ENCODE measurements at regions not wholly inside any gene's neighbourhood (a gene's known extent, or its start where the extent isn't known, plus 50 kb on each side); places are given as distances from the start of the nearest gene placed in this dataset.

DNA sequence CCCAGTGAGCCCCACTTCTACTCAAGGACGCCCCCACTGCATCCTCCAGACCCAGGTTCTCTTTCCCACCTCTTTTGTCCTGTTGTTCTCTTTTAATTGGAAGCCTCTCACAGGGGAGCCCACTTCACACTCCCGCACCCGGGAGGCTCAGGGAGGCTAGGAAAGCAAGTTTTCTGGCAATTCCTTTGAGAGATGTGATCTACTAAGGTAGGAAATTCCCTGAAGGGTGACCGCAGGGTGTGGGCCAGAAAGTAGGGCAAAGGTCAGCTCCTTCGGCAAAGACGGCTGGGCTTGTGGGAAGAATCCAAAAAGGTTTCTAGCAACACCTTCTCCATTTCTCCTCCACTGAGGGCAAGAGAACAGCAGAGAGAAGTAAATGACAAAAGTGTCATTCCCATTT lies 98.1 kb upstream of the PTPN1 start:
- DNase-seq = no peak

DNA sequence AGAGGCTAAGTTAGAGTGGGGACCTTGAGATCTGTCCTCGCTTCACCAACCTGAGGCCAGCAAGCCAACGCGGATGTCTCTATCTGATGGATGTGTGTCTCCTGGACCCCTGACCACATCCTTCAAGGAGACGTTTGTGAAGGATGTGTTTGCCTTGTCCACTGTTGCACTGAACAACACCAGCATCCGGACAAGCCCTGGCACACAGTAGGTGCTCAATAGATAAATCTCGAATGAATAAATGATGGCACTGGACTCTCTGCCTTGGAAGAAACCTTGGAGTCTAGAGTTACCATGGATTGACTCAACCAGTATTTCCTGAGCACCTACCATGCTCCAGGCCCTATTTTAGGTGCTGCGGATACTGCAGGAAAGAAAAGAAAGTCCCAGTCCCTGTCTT lies 97.7 kb upstream of the PTPN1 start:
- no peak for DNase-seq

DNA sequence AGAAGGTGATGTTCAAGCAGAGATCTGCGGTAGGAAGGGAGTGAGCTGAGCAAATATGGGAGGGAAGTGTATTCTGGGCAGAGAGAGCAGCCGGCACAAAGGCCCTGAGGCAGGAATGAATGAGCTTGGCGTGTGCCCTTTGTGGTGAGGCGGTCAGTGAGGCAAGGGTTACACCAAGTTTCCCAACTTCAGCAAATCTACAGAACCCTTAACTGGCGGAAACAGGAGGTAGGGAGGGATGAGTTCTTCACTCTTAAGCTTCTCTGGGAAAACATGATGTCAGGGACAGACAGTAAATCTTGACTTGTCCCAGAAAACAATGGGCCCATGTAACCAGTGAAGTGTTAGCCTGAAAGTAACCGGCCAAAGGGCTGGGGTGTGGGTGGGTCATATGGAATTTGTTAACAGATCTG lies 97.1 kb upstream of the PTPN1 start:
- DNase-seq = no peak

DNA sequence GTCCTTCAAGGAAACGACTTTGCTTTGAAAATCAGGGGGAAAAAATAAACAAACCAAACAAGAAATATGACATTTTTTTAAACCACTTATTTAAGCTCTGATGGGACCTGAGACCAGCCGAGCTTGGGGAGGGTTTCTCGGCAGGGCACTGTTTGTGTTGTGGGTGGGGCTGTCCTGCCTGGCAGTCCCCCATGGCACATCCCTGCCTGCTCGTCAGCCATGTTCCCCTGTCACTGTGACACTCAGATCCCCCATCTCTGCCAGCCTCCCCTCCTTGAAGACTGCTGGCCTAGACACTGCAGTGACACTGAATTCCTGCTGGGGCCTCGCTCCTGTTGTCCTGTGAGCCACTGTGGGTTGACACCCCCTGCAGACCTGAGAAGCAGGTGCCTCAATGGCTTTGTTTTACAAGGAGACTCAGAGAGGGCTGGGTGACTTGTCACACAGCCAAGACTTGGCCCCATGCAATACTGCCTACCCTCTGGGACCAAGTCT lies 95.1 kb upstream of the PTPN1 start:
- DNase-seq = no peak

DNA sequence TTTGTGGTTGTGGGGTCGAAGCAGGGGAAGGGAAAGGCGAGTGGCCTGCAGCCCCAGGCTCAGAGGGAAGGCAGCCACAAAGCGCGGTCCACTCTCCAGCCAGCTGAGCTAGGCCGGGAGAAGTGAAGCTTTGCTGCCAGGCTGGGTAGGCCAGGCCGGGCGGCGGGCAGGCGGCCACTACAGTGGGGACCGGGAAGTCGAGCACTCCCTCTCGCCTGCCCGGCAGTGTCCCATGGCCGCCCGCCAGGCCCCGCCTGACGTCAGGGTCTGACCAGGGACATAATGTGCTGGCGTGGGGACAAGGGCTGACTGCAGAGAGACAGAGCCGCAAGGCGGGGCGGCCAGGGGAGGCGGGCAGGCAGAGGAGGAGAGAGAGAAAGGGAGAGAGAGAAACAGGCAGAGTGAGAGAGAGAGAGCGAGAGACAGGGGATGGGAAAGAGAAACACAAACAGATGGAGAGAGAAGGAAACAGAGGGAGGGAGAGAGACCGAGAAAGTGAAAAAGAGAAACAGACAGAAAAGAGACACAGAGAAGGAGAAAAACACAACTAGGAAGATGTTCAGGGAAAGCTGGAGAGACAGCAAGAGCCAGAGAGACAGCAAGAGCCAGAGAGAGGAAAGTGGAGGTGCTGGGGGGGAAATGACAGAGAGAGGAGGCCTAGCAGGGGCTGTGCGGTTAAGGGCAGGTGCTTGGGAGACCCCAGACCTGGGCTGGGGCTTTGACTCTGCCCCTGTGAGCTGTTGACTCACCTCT lies 94.5 kb upstream of the PTPN1 start:
- no peak for DNase-seq

DNA sequence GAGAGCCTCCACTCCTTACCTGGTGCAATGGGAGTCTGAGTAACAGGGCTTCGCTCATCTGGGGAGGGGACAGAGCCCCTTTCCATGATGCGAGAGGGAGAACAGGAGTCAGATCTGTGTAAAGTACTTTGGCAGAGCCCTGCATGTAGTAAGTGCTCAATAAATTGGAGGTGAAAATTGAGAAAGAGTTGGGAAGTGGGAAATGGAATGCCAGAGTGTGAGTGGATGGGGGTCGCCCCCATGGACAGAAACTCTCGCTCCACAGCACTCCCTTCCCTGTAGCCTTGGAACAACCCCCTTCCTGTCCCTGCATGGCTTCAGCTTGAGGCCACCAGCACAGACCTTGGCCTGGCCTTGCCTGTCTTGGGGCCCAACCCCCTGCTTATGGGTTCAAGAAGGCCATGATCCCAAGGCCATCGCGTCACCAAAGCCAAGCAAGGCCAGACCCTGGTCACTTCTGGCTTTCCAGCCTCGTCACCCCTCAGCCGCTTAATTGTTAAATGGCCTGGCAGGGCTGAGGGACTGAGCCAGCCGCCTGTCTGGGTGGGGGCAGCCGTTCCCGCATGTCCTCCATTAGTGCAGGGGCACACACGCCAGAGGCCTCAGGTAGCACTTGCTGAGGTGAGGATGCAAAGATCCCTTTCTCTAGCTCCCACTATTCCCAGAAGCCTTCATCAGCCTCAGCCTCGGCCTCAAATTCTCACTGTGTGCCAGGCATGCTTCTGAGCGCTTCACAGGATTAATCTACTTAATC lies 93.7 kb upstream of the PTPN1 start:
- DNase-seq = no peak

DNA sequence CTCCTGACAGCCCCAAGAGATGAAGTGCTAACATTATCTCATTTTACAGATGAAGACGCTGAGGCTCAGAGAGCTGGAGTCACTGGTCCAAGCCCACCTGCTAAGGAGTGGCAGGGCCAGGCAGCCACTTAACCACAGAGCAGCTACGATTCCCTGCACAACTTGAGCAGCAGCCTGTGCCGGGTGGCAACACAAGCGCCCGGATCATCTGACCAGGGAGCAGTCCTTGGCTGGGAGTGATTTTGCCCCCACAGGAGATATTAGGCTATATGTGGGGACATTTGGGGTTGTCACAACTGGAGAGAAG lies 93.2 kb upstream of the PTPN1 start:
- DNase-seq = no peak

DNA sequence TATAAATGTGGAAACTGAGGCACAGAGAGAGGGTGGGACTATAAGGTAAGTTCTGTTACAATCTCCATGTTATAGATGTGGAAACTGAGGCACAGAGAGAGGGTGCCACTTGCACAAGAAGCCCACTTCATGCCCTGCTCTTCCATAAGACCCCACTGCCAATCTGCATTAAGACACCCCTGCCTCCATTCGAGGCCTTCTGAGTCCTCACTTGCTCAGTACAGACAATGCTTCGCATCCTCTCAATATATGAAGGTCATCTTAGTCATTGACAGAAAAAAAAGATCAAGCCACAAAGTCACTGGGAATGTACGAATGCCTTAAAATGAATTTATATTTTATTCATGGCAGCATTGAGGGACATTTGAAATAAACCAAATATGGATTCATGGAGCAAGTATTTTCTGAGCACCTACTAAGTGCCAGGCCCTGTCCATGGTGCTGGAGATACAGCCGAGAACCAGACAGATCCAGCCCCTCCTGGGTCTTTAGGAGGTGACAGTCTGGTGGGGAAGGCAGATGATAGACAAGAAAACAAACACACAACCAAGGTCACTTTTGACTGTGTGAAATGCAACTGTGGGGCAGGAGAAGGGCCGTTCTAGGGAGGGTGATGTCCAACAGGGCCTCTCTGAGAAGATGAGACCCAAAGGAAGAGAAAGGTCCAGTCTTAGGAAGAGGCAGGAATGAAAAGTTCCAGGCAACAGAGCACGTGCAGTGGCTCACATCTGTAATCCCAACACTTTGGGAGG lies 92.5 kb upstream of the PTPN1 start:
- DNase-seq = no peak

DNA sequence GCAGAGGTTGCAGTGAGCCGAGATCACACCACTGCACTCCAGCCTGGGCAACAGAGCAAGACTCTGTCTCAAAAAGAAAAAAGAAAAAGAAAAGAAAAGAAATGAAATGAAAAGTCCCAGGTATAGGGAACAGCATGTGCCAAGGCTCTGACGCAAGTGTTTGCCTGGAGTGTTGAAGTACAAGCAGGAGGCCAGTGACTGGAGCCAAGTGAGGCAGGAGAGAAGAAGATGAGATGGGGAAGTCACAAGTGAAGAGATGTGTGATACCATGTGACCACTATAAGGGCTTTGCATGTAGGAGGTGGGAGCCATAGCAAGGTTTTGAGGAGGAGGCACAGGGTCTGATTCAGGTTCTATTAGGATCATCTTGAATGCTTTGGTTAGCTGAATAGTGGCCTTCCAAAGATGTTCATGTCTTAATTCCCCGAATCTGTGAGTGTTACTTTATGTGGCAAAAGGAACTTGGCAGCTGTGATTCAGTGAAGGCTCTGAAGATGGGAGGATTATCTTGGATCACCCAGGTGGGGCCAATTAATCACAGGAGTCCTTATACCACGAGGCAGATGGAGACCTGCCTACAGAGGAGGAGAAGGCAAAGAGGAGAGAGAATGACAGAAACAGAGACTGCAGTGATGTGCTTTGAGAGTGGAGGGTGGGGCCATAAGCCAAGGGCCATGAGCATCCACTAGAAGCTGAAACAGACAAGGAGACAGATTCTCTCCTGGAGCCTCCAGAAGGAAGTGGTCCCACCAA lies 91.1 kb upstream of the PTPN1 start:
- no peak for DNase-seq

DNA sequence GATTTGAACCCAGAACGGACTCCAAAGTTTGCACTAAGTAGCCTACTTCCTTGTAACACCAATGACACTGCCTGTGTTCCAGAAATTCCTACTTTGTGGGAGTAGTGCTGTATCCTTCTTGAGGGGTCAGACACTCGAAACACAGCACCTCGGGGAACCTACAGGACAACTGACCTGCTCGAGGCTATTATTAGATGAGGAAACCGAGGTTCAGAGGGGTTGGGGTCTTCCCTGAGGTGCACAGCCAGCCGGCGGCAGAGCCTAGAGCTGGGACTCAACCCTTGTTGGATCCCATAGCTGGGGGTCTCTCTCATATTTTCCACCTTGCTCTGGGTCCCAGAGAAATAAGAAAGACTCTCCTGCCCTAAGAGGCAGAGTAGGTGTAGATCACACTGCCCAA lies 89.8 kb upstream of the PTPN1 start:
- no peak for DNase-seq

DNA sequence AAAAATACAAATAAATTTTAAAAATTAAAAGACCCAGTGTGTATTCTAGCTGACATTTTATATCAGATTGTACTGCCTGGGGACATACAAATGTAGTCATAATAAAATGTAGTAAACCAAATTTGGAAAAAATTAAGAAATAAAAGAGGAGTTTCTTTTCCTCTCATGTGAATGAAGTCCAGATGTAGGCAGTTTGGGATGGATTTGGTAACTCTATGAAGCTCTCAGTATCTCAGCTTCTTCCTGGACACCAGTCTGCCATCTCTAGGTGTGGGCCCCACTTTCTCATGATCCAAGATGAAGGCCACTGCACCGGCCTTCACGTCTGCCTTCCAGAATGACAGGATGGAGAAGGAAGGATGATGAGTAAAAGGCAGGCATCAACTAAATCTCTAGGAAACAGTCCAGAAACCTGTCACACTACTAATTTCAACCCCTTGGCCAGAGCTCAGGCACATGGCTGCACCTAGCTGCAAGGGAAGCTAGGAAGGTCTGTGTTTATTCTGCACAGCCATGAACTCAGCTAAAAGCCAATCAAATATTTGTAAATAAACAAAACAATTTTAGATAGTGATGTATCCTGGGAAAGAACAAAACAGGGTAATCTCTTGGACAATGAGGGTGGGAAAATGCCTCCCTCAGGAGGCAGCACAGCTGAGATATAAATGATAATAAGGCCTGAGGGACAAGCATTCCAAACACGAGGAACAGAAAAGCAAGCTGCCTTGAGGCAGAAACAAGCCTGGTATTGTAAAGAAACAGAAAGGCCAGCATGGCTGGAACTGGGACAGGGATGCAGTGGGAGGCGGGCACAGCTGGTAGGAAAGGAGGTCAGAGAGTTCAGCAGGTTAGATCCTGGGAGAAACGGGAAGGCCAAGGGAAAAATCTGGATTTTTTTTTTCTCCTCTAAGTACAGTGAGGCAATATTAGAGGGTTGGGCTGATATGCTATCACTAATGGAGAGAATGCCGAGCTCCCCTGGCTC lies 88.5 kb upstream of the PTPN1 start:
- no peak for DNase-seq

DNA sequence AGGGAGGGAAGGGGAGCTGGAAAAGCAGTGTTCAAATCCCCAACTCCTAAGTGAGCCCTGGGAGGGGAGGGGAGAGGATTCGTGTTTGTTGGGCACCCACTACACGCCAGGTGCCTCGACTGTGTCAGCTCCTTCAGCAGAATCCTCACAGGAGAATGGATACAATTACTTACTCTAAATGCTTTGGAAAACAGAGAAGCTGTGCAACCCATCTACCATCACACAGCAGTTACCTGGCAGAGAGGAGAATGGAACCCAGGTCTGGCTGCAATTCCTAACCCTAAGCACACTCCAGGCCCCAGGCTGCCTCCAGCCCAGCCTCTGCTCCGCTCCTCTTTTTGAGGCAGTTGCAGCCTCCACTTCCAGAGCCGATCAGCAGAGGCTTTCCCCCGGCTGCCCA lies 86.4 kb upstream of the PTPN1 start:
- no peak for DNase-seq

DNA sequence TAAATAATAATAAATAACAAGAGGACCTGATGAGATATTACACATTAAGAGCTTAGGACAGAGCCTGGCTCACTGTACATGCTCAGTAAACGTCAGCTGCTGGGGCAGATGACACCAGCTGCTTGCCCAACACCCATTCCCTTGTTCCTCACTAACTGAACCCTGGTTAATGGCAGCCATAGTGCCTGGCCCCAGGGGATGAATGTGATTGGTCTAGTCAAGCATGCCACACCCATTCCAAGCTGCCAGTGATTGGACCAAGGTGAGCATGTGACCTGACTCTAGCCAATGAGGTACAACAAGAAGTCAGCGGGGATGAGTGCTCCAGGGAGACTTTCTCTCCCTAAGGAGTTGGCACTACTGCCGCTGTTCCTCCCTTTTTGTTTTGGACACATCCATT lies 85.1 kb upstream of the PTPN1 start:
- DNase-seq = peak; percentile 33

DNA sequence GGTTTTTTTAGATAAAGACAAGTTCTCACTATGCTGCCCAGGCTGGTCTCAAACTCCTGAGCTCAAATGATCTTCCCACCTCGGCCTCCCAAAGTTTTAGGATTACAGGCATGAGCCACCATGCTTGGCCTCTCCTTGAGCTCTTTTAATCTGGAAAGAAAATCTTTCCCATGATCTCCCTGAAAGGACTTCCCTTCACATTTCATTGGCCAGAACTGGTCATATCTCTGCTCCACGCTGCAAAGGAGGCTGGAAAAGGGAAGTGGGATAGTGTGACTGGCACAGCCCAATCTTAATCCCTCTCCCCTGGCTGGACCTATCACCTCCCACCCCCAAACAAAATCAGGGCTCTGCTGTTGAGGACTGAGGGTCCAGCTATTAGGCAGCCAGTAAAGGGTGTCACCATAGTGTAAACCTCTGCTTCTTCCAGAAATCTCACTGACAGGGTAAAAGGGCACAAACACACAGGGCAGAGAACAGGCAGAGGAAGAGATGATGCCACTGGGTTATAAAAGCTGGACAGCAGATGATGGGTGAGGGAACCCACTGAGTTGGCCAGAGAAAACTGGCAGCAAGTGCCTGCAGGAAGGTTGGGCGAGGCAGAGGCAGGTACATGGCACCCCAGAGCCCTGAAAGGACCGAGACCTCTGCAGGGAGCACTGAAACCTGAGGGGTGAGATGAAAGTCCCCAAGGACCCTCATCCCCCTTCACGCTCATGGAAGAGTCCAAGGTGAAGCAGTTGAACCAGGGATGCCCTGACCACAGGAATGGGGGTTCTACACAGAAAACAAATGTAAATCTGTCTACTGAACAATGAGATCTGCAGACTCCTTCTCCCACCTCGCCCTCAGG lies 83.1 kb upstream of the PTPN1 start:
- no peak for DNase-seq

DNA sequence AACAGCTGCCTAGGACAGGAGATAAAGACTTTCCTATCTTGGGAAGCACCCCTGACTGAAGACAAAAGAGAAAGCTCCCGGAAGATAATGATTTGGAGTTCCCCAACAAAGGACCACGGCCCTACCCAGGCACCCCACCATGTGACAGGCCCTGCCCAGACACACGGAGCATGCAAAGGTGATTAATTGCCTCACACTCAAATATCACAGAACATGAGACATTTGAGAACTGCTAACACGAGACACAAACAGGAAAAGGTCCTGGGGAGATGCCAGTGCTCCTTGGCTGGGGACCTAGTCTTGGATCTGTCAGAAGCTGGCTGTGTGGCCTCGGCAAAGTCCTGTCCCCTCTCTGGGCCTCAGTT lies 82.5 kb upstream of the PTPN1 start:
- DNase-seq = peak; percentile 6

DNA sequence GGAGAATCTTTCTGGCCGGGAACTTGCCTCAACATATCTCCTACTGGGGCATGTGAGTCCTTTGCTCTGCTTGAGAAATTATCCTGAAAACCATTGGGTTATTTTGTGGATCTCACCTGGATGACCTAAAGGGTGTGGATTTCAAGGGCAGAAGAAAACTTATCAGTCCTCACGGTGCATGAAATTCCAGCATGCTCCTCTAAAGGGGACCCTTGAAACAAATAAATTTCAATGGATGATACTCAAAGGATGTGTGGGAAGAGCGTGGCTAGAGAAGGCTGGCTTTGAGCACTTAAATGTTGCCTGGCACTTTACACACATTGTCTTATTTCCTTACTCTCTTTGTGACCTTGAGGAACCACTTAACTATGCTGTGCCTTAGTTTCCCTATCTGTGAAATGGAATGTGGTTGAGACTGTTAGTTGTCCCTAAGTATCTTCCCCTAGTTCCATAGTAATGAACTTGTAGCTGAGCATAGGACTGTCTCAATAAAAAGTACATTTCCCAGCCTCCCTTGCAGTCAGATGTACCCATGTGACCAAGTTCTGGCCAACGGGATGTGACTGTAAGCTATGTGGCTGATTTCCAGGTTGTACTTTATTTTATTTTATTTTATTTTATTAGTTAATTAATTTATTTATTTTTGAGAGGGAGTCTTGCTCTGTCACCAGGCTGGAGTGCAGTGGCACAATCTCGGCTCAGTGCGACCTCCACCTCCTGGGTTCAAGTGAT lies 81.9 kb upstream of the PTPN1 start:
- no peak for DNase-seq

DNA sequence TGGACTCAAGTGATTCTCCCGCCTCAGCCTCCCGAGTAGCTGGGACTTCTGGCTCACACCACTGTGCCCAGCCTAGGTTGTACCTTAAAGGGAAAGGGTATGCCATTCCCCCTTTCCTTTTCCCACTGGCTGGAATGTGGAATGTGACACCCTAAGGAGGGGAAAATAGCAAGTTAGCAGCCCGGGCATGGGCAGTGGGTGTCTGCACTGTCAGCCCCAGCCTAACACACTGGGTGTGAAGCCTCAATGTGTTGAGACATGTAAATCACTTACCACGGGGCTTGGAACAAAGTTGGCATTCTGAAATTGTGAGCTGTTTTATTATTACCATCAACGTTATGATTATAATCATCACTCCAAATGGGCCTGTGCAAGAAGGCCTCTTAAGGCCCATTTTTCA lies 80.8 kb upstream of the PTPN1 start:
- DNase-seq = no peak

DNA sequence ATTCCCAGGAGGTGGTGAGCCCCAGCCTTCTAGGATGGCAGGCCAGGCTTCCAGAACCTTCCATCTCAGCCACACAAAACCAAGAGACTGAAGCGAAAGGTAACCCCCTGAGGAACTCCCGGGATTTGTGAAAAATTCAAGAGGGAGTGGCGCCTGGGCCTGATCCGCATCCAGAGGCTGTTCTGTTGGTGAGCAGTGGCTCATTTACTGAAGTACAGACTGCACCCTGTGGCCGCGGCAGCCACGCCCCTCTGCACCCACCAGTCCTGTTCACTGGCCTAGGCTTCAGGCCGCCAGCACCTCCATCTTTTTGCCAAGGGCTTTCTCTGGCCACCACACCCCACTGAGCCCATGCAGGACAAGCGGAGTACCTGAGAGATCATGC lies 79.1 kb upstream of the PTPN1 start:
- no peak for DNase-seq

DNA sequence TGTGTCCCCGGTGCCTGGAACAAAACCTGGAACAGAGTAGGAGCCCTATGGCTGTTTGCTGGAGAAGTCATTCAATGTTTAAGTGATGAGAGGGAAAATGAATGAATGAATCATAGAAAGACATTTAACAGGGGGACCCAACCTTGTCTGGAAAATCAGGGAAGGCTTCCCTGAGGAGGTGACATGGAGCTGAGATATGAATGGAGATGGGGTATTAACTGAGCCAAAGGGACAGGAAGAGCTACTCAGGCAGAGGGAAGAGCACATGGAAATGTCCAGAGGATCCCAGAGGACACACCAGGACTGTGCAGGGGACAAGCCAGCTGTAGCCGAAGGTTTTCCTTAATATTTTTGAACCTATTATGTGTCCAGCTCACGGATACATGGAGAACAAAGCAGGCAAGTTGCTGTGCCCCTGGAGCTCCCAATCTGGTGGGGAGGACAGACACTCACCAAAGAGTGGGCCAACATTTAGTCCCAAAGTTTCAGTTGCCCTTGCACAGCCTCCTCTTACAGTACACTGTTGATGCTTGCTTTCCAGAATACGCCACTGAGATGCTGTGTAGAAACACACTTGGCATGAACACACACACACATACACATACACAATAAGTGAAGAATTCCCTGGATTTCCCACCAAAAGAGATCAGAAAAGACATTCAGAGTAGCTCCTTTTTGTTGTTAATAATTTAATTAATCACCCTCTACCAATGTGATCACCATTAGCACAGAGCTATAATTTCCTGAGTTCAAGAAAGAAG lies 77.0 kb upstream of the PTPN1 start:
- no peak for DNase-seq

DNA sequence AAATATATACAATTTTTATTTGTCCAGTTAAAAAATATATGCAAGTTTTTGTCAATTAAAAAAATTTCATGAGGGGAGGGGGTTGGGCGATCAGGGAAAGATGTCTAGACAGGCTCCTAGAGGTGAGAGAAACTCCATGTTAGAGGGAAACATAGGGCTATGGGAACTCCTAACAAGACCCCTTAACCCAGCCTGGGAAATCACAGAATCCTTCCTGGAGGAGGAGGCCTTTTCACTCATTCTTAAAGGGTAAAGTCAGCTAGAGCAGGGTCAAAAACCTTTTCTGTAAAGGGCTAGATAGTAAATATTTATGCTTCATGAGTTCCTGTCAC lies 75.9 kb upstream of the PTPN1 start:
- no peak for DNase-seq
